Gastrocnemius medialis (tissue), 4 donors: ENCODE measurements at regions not wholly inside any gene's neighbourhood (a gene's known extent, or its start where the extent isn't known, plus 50 kb on each side); places are given as distances from the start of the nearest gene placed in this dataset.

ENCODE experiments used
- CTCF ChIP-seq, 5 experiments: fragments of 450-650 bp in 3 of 5; fragments of 200-600 bp in 2 of 5; sonication (generic) in 2 of 5; IDR thresholded peaks in 4 of 5; conservative IDR thresholded peaks in 1 of 5; 1 replicate in 4 of 5; 2 replicates in 1 of 5; pipeline ENCODE4 v1.5.1; 2016 to 2019; ENCODE audit warnings: antibody characterized with exemption in 5 of 5, mild to moderate bottlenecking in 3 of 5, moderate library complexity in 3 of 5
- POLR2A ChIP-seq, 2 donors: fragments of 450-650 bp; IDR thresholded peaks; one replicate each; pipeline ENCODE4 v1.6.1; 2017; ENCODE audit warnings: antibody characterized with exemption in 2 of 2, mild to moderate bottlenecking in 2 of 2, moderate library complexity in 2 of 2

GRCh38 chr3:110851736-110852135, 219.9 kb upstream of the NECTIN3 start:
- TF ChIP-seq CTCF (IDR thresholded peaks at IDR 0.05 in 4 of 5, conservative IDR thresholded peaks at IDR 0.05 in 1 of 5) (no peak), POLR2A (IDR thresholded peaks at IDR 0.05) (no peak)
